Tibial nerve (tissue), 3 donors: ENCODE measurements at regions not wholly inside any gene's neighbourhood (a gene's known extent, or its start where the extent isn't known, plus 50 kb on each side); places are given as distances from the start of the nearest gene placed in this dataset.

Experiments used
- CTCF ChIP-seq, 5 experiments: fragments of 200-600 bp in 3 of 5; fragments of 450-650 bp in 2 of 5; sonication (generic) in 3 of 5; IDR thresholded peaks; one replicate each; pipeline ENCODE4 v1.5.1; 2016 to 2019; ENCODE audit warnings: antibody characterized with exemption in 5 of 5, mild to moderate bottlenecking in 3 of 5, moderate library complexity in 2 of 5
- POLR2A ChIP-seq, 2 donors: fragments of 450-650 bp; IDR thresholded peaks; one replicate each; pipeline ENCODE4 v1.6.1; 2017; ENCODE audit warnings: antibody characterized with exemption in 2 of 2, mild to moderate bottlenecking in 2 of 2, moderate library complexity in 2 of 2

DNA sequence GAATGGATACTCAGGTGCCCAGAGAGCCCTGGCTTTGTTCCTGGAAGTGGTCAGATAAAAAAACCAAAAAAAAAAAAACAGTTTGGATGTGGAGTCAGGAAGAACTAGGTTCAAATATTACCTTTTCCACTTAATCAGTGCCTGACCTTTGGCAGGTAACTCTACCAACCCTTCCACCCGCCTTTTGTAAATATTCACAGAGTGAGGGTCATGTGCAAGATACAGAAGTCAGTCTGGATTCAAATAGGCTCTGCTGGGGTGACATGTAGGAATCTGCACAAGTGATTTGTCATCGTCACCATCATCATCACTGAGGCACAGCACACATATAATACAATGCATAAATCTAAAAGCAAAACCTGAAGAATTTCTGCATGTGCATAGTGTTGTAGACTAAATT is 490.7 kb downstream of the MIAT start:
- TF ChIP-seq POLR2A (IDR thresholded peaks at IDR 0.05) (no peak), CTCF (IDR thresholded peaks at IDR 0.05) (no peak)
